SK-N-MC (cell line): ENCODE measurements at regions not wholly inside any gene's neighbourhood (a gene's known extent, or its start where the extent isn't known, plus 50 kb on each side); places are given as distances from the start of the nearest gene placed in this dataset.

Experiments
- DNase-seq: peaks from one replicate; pipeline ENCODE4 v3.0.0-alpha.2; 2011; ENCODE audit warnings: low read depth, low spot score
- H3K27ac ChIP-seq: fragments of 200-600 bp; sonication (generic); 2 replicates; pipeline ENCODE4 v1.5.1; 2016; ENCODE audit warnings: mixed run types
- H3K36me3 ChIP-seq: fragments of 200-600 bp; sonication (generic); 2 replicates; pipeline ENCODE4 v1.6.1; 2017; ENCODE audit warnings: antibody characterized with exemption, low read length, mixed read lengths; ENCODE audit not compliant: insufficient read depth
- H3K4me3 ChIP-seq: fragments of 200-600 bp; sonication (generic); 2 replicates; pipeline ENCODE4 v1.5.1; 2016
- H3K9ac ChIP-seq: fragments of 200-600 bp; sonication (generic); 2 replicates; pipeline ENCODE4 v1.8.0; 2017; ENCODE audit warnings: mixed run types, mixed read lengths; ENCODE audit not compliant: insufficient read length
- H3K9me3 ChIP-seq: fragments of 200-600 bp; sonication (generic); 2 replicates; pipeline ENCODE4 v1.6.1; 2017; ENCODE audit warnings: low read depth, mild to moderate bottlenecking, antibody characterized with exemption, low read length, moderate library complexity, mixed read lengths
- EZH2 ChIP-seq: fragments of 200-600 bp; sonication (generic); IDR thresholded peaks from one replicate; pipeline ENCODE4 v1.6.1; 2017; ENCODE audit warnings: antibody characterized with exemption
- FOXP2 ChIP-seq: optimal IDR thresholded peaks from 2 replicates; pipeline ENCODE3; 2011; ENCODE audit warnings: mild to moderate bottlenecking, moderate library complexity; ENCODE audit not compliant: insufficient read depth; ENCODE audit errors: extremely low read length, control extremely low read depth
- POLR2AphosphoS5 ChIP-seq: IDR thresholded peaks from 2 replicates; pipeline ENCODE4 v1.6.1; 2012; ENCODE audit warnings: mild to moderate bottlenecking, low read depth, low read length, borderline replicate concordance

GRCh38 chr6:19158586-19158985 lies 678.6 kb upstream of the ID4 start:
- H3K4me3 ChIP-seq, result no peak overlapping the region
- H3K9ac ChIP-seq, result no peak overlapping the region
- H3K9me3 ChIP-seq, result no peaks in the 10 kb centered on the region
- TF ChIP-seq POLR2AphosphoS5 (no peak), FOXP2 (no peak), EZH2 (no peak)
- DNase-seq, result no peak
- H3K27ac ChIP-seq, result no peak overlapping the region
- no peaks in the 10 kb centered on the region for H3K36me3 ChIP-seq

GRCh38 chr6:19159089-19159488 lies 678.1 kb upstream of the ID4 start:
- DNase-seq, result no peak
- no peak overlapping the region for H3K9ac ChIP-seq
- no peak overlapping the region for H3K4me3 ChIP-seq
- TF ChIP-seq EZH2 (no peak), POLR2AphosphoS5 (no peak), FOXP2 (no peak)
- no peaks in the 10 kb centered on the region for H3K9me3 ChIP-seq
- H3K36me3 ChIP-seq, result no peaks in the 10 kb centered on the region
- no peak overlapping the region for H3K27ac ChIP-seq

GRCh38 chr6:19159561-19159960 lies 677.6 kb upstream of the ID4 start:
- Histone ChIP-seq H3K9me3 (no peaks in the 10 kb centered on the region), H3K4me3 (no peak overlapping the region), H3K9ac (no peak overlapping the region), H3K27ac (no peak overlapping the region), H3K36me3 (no peaks in the 10 kb centered on the region)
- no peak for TF ChIP-seq POLR2AphosphoS5
- no peak for TF ChIP-seq EZH2
- TF ChIP-seq FOXP2, result no peak
- no peak for DNase-seq

GRCh38 chr6:19160081-19160730 lies 677.0 kb upstream of the ID4 start:
- no peak overlapping the region for H3K9ac ChIP-seq
- no peak overlapping the region for H3K27ac ChIP-seq
- TF ChIP-seq POLR2AphosphoS5, result no peak
- TF ChIP-seq FOXP2, result no peak
- TF ChIP-seq EZH2, result no peak
- no peaks in the 10 kb centered on the region for H3K9me3 ChIP-seq
- H3K4me3 ChIP-seq, result no peak overlapping the region
- DNase-seq, result no peak
- H3K36me3 ChIP-seq, result no peaks in the 10 kb centered on the region

GRCh38 chr6:19167251-19167650 lies 669.9 kb upstream of the ID4 start:
- no peak overlapping the region for H3K9ac ChIP-seq
- no peaks in the 10 kb centered on the region for H3K9me3 ChIP-seq
- H3K4me3 ChIP-seq, result no peak overlapping the region
- peak; percentile 20 for DNase-seq
- H3K36me3 ChIP-seq, result no peaks in the 10 kb centered on the region
- H3K27ac ChIP-seq, result no peak overlapping the region
- TF ChIP-seq POLR2AphosphoS5 (no peak), FOXP2 (no peak), EZH2 (no peak)

- Histone ChIP-seq H3K4me3 (no peak overlapping the region), H3K9me3 (no peaks in the 10 kb centered on the region), H3K9ac (no peak overlapping the region), H3K36me3 (no peaks in the 10 kb centered on the region), H3K27ac (no peak overlapping the region)
- DNase-seq, result no peak
- TF ChIP-seq FOXP2 (no peak), EZH2 (no peak), POLR2AphosphoS5 (no peak)
Observed at GRCh38 chr6:19169366-19169765, 667.8 kb upstream of the ID4 start.

- DNase-seq, result no peak
- Histone ChIP-seq H3K27ac (no peak overlapping the region), H3K4me3 (no peak overlapping the region), H3K9ac (no peak overlapping the region), H3K9me3 (no peaks in the 10 kb centered on the region), H3K36me3 (no peaks in the 10 kb centered on the region)
- TF ChIP-seq EZH2, result no peak
- TF ChIP-seq FOXP2, result no peak
- TF ChIP-seq POLR2AphosphoS5, result no peak
Observed at GRCh38 chr6:19175023-19175422, 662.1 kb upstream of the ID4 start.

- no peak for TF ChIP-seq FOXP2
- no peak for TF ChIP-seq EZH2
- TF ChIP-seq POLR2AphosphoS5, result no peak
- Histone ChIP-seq H3K27ac (no peak overlapping the region), H3K36me3 (no peaks in the 10 kb centered on the region), H3K9me3 (no peaks in the 10 kb centered on the region), H3K4me3 (no peak overlapping the region), H3K9ac (no peak overlapping the region)
- no peak for DNase-seq
Observed at GRCh38 chr6:19180348-19181072, 656.7 kb upstream of the ID4 start.
